Smooth muscle cell (in vitro differentiated cells): ENCODE measurements at regions not wholly inside any gene's neighbourhood (a gene's known extent, or its start where the extent isn't known, plus 50 kb on each side); places are given as distances from the start of the nearest gene placed in this dataset.

Experiments used
- DNase-seq: peaks from one replicate; lab custom pipeline; 2025; ENCODE audit not compliant: unreplicated experiment; lab: John Stamatoyannopoulos, UW
- H2AFZ ChIP-seq: fragments of 200-600 bp; sonication (generic); 2 replicates; pipeline ENCODE4 v1.6.0; 2016; ENCODE audit warnings: antibody characterized with exemption, low read depth, mild to moderate bottlenecking
- H3F3A ChIP-seq: fragments of 200-600 bp; sonication (generic); 2 replicates; pipeline ENCODE4 v1.6.0; 2017; ENCODE audit warnings: antibody characterized with exemption, low read depth
- H3K27ac ChIP-seq: fragments of 200-600 bp; sonication (generic); 2 replicates; pipeline ENCODE4 v1.5.1; 2016; ENCODE audit warnings: low read depth, mild to moderate bottlenecking
- H3K27me3 ChIP-seq: fragments of 200-600 bp; sonication (generic); 2 replicates; pipeline ENCODE4 v1.6.1; 2016; ENCODE audit warnings: low read depth, mild to moderate bottlenecking
- H3K36me3 ChIP-seq: fragments of 200-600 bp; sonication (generic); 2 replicates; pipeline ENCODE4 v1.5.1; 2016; ENCODE audit warnings: low read depth
- H3K4me1 ChIP-seq: fragments of 200-600 bp; sonication (generic); 2 replicates; pipeline ENCODE4 v1.5.1; 2016; ENCODE audit warnings: low read depth
- H3K4me2 ChIP-seq: fragments of 200-600 bp; sonication (generic); 2 replicates; pipeline ENCODE4 v1.6.0; 2016; ENCODE audit warnings: mild to moderate bottlenecking
- H3K4me3 ChIP-seq: fragments of 200-600 bp; sonication (generic); 2 replicates; pipeline ENCODE4 v1.5.1; 2016; ENCODE audit warnings: mild to moderate bottlenecking
- H3K79me2 ChIP-seq: fragments of 200-600 bp; sonication (generic); 2 replicates; pipeline ENCODE4 v1.6.0; 2016; ENCODE audit warnings: low read depth, mild to moderate bottlenecking
- H3K9ac ChIP-seq: fragments of 200-600 bp; sonication (generic); 2 replicates; pipeline ENCODE4 v1.6.0; 2016; ENCODE audit warnings: low read depth
- H3K9me3 ChIP-seq: fragments of 200-600 bp; sonication (generic); replicated peaks from 2 replicates; pipeline ENCODE4 v1.5.1; 2016; ENCODE audit warnings: low read depth
- H4K20me1 ChIP-seq: fragments of 200-600 bp; sonication (generic); 2 replicates; pipeline ENCODE4 v1.6.0; 2016; ENCODE audit warnings: low read depth
- WGBS: methylation state at CpG from one replicate; pipeline ENCODE4 v1.1.7; 2016; ENCODE audit warnings: low lambda C conversion rate; 5-methylcytosine and 5-hydroxymethylcytosine counted together
- TF ChIP-seq, protein P1 (sequence below): fragments of 200-600 bp; sonication (generic); IDR thresholded peaks from 2 replicates; pipeline ENCODE4 v1.5.1; 2017; ENCODE audit warnings: borderline replicate concordance, mild to moderate bottlenecking, antibody characterized with exemption; ENCODE audit not compliant: insufficient read depth, poor library complexity, severe bottlenecking

DNA sequence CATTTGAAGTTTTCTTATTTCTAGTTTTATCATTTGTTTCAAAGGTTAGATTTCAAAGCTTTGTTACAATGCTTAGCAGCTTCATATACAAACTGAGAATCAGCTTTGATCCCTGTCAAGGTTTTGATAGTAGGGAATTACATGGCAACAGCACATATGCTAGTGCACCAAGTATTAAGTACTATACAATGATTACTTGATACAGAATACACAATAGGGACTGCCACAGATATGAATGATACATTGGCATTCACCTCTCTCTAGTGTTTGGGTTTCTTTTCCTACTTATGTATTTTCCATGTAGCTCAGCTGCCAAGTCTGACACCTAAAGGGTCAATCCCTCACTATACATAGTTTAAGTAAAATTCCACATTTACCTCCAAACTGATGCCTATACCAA, 344.0 kb downstream of the FAT4 start:
- Histone ChIP-seq H3K27me3 (no peaks in the 10 kb centered on the region), H3K36me3 (no peaks in the 10 kb centered on the region), H3K79me2 (no peaks in the 10 kb centered on the region), H3K4me3 (no peak overlapping the region), H4K20me1 (no peaks in the 10 kb centered on the region), H3F3A (no peaks in the 10 kb centered on the region), H3K4me1 (peaks cover 1% of the 10 kb centered on the region), H3K9ac (no peak overlapping the region), H2AFZ (no peak overlapping the region), H3K4me2 (no peak overlapping the region), H3K27ac (no peak overlapping the region), H3K9me3 (no peaks in the 10 kb centered on the region)
- DNase-seq = no peak
- TF ChIP-seq, protein P1, sequence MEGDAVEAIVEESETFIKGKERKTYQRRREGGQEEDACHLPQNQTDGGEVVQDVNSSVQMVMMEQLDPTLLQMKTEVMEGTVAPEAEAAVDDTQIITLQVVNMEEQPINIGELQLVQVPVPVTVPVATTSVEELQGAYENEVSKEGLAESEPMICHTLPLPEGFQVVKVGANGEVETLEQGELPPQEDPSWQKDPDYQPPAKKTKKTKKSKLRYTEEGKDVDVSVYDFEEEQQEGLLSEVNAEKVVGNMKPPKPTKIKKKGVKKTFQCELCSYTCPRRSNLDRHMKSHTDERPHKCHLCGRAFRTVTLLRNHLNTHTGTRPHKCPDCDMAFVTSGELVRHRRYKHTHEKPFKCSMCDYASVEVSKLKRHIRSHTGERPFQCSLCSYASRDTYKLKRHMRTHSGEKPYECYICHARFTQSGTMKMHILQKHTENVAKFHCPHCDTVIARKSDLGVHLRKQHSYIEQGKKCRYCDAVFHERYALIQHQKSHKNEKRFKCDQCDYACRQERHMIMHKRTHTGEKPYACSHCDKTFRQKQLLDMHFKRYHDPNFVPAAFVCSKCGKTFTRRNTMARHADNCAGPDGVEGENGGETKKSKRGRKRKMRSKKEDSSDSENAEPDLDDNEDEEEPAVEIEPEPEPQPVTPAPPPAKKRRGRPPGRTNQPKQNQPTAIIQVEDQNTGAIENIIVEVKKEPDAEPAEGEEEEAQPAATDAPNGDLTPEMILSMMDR = no peak

DNA sequence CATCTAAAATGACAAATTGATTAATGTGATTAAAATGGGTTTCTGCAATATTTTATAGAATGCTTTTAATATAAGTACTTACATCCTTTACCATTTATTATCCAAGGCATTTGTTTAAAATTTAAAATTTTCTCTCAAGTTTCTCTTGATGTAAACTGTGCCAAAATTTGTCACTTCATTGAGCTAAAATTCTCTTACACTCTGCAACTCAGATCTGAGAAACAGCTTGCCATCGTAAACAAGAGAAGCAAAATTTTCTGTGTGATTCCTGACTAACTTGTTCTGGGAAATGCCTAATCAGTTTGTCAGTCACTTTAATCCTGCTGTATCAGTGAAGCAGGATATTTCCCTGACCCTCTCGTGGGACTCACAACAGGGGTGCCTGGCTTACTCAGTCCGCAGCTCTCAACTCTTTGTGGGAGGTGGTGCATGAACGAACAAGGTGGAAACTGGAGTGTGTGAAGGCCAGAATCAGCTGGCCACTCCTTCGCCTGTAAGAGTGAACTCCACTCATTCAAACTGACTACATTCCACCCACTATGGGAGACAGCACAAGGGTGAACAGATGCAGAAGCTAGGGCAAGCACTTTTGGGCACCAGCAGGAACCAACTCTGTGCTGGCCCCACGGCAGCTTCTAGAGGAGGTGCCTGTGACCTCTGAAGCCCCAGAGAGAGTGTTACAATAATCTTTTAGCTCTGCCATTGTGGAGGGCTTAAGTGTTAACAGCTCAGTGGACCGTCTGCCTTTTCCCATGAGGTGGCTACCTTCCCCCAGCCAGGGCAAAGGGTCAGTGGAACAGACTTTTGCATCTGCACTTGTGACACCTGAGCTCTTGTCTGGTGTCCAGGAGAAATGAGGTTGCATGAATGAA, 349.4 kb downstream of the FAT4 start:
- H3K27me3 ChIP-seq = no peaks in the 10 kb centered on the region
- H3K79me2 ChIP-seq = no peaks in the 10 kb centered on the region
- H3K27ac ChIP-seq = no peak overlapping the region
- H2AFZ ChIP-seq = peak overlapping the region; percentile 38
- H4K20me1 ChIP-seq = no peaks in the 10 kb centered on the region
- no peaks in the 10 kb centered on the region for H3K9me3 ChIP-seq
- H3K4me2 ChIP-seq = no peak overlapping the region
- no peak overlapping the region for H3K9ac ChIP-seq
- 43% methylated on average over 7 of the region's 7 CpGs for WGBS
- H3K36me3 ChIP-seq = no peaks in the 10 kb centered on the region
- no peak overlapping the region for H3K4me3 ChIP-seq
- H3K4me1 ChIP-seq = peaks cover 3% of the 10 kb centered on the region
- TF ChIP-seq, protein P1 = no peak
- no peaks in the 10 kb centered on the region for H3F3A ChIP-seq
- DNase-seq = no peak

DNA sequence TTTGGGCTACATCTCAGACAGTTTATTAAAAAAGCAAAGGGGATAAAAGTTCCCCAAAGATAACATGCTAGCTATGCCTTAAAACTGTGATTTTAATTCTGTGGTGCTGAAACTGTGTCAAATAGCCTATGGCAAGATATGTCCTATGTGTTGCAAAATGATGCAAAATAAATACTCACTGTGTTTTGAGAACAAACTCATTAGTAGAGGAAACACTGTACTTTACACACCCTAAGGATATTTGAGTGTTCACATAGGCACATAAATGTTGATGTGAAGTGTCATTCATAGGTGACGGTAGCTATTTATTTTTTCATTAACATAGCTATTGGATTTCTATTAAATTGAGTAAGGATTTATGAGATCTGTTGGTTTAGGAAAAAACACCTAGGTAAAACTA, 351.9 kb downstream of the FAT4 start:
- Histone ChIP-seq H3K79me2 (no peaks in the 10 kb centered on the region), H3K4me3 (no peak overlapping the region), H3K27ac (no peak overlapping the region), H4K20me1 (no peaks in the 10 kb centered on the region), H3K4me1 (peaks cover 3% of the 10 kb centered on the region), H3K36me3 (no peaks in the 10 kb centered on the region), H3F3A (no peaks in the 10 kb centered on the region), H2AFZ (no peak overlapping the region), H3K4me2 (no peak overlapping the region), H3K27me3 (no peaks in the 10 kb centered on the region), H3K9ac (no peak overlapping the region), H3K9me3 (no peaks in the 10 kb centered on the region)
- WGBS = 97% methylated on average over 1 of the region's 1 CpG
- TF ChIP-seq, protein P1 = no peak
- no peak for DNase-seq

DNA sequence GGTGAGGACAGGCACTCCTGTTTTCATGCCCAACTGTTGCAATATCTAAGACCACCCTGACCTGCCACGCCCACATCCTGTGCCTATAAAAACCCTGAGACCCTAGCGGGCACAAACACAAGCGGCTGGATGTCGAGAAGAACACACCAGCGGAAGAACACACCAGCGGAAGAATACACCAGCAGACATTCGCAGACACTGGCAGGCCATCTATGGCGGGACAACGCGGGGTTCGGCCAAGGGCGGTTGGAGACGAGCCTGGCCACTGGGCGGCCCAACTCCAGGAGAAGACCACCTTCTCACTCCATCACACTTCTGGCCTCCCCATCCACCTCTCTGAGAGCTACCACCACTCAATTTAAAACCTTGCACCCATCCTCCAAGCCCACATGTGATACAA, 361.4 kb downstream of the FAT4 start:
- H3K36me3 ChIP-seq = no peaks in the 10 kb centered on the region
- H3K4me1 ChIP-seq = no peaks in the 10 kb centered on the region
- no peaks in the 10 kb centered on the region for H3K9me3 ChIP-seq
- H2AFZ ChIP-seq = no peak overlapping the region
- H3K4me2 ChIP-seq = no peak overlapping the region
- H3K27me3 ChIP-seq = no peaks in the 10 kb centered on the region
- no peak for DNase-seq
- H3K79me2 ChIP-seq = no peaks in the 10 kb centered on the region
- H3K4me3 ChIP-seq = no peak overlapping the region
- 96% methylated on average over 14 of the region's 14 CpGs for WGBS
- no peak overlapping the region for H3K27ac ChIP-seq
- H3K9ac ChIP-seq = no peak overlapping the region
- TF ChIP-seq, protein P1 = no peak
- H4K20me1 ChIP-seq = no peaks in the 10 kb centered on the region
- no peaks in the 10 kb centered on the region for H3F3A ChIP-seq
